CD4-positive, alpha-beta T cell treated with Interleukin-4 for 1 hour (primary cell): ENCODE measurements at regions not wholly inside any gene's neighbourhood (a gene's known extent, or its start where the extent isn't known, plus 50 kb on each side); places are given as distances from the start of the nearest gene placed in this dataset.

Source experiments
- DNase-seq, 2 donors: peaks; one replicate each; pipeline ENCODE4 v3.0.0-alpha.2; 2020 to 2022

- DNase-seq = no peak
Observed at GRCh38 chr5:112663146-112663545, 74.5 kb upstream of the APC start.

DNA sequence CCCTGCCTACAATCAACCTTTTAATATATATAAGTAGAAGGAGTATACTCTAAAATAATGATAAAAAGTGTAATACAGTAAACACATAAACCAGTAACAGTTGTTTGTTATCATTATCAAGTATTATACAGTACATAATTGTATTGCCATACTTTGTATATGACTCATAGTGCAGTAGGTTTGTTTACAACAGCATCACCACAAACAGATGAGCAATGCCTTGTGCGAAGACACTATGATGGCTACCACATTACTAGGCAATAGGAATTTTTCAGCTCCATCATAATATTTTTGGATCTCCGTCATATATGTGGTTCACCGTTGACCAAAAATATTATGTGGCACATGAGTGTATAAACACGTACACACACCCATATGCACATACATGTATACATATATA is 69.7 kb upstream of the APC start:
- no peak for DNase-seq

GRCh38 chr5:112668911-112669310 is 68.8 kb upstream of the APC start:
- no peak for DNase-seq

DNA sequence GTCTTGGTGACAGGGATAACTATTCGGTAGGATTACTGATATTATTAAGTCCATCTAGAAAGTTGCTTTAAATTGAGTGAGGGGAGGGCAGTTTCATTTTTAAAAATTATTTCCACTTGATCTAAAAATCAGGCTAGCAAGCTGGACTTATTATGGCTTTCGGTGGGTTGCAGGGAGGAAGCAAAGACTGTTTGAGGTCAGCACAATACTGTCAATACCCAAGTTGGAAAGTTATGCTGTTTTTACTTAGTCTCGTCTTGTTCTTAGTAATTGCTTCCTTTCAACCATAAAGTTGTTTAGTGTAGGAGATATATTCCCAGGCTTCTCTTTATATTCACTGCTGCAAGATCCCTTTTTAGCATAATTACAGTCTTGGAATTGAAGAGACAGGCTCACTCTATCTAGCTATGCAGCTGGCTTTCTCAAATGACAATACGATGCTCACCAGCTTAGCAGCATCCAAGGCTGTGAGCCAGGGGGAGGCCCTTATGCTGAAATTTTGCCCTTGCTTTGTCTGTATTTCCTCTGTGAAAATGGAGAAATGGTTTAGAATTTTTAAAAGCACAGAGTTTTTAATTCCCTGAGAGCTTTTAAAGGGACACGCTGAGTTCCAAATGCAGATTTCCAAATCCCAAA is 68.2 kb upstream of the APC start:
- DNase-seq = no peak

GRCh38 chr5:112671687-112672086 is 66.0 kb upstream of the APC start:
- DNase-seq = no peak

DNA sequence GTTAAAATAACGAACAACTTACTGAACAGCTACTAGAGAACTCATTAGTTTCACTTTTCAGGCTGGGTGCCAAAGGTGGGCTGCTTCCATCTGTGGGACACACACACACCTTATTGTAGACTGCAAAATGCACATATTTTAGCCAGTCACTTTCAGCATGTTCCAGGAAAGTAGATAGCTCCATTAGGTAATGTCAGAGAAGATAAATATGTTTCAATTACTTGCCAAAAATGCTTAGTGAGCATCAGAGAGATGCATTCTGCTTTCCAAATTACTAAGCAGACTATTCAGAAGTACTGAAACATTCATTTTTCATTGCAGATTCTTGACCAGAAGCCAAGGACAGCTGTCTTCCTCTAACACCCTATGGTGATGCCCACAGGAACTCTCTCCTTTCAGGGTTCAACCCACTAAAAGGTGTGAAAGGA is 56.2 kb upstream of the APC start:
- no peak for DNase-seq

- no peak for DNase-seq
Observed at GRCh38 chr5:112682621-112683061, 55.0 kb upstream of the APC start.

GRCh38 chr5:112684121-112684520 is 53.6 kb upstream of the APC start:
- DNase-seq = no peak

GRCh38 chr5:112684737-112685136 is 52.9 kb upstream of the APC start:
- no peak for DNase-seq

DNA sequence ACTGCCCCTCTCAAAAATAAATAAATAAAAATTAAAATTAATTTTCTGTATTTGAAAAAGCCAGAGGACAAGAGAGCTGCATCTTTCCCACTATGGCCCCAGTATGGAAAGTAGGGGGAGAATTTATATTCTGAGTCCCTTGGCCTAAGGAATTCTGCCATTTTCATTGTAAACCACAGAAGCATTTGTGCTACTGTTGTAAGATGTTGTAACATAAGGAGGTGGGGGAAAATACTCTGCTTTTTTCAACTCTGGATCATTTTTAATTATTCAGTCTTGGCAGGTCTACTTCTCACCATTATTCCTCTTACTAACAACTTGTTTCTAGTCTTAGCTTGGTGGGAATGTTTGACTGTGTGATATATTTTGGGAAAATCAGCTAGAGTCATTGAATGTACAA is 52.3 kb upstream of the APC start:
- DNase-seq = no peak

- DNase-seq = no peak
Observed at GRCh38 chr5:112685931-112686330, 51.8 kb upstream of the APC start.

GRCh38 chr5:112686675-112687074 is 51.0 kb upstream of the APC start:
- DNase-seq = no peak

GRCh38 chr5:112687306-112687705 is 50.4 kb upstream of the APC start:
- no peak for DNase-seq
